Fibroblast of upper back skin (primary cell): ENCODE measurements at regions not wholly inside any gene's neighbourhood (a gene's known extent, or its start where the extent isn't known, plus 50 kb on each side); places are given as distances from the start of the nearest gene placed in this dataset.

Experiments
- DNase-seq: peaks from one replicate; pipeline ENCODE4 v3.0.0-alpha.2; 2013

GRCh38 chr16:73287859-73288405 lies 240.0 kb upstream of the ZFHX3 start:
- no peak for DNase-seq

GRCh38 chr16:73286346-73287267 lies 238.7 kb upstream of the ZFHX3 start:
- DNase-seq: no peak

DNA sequence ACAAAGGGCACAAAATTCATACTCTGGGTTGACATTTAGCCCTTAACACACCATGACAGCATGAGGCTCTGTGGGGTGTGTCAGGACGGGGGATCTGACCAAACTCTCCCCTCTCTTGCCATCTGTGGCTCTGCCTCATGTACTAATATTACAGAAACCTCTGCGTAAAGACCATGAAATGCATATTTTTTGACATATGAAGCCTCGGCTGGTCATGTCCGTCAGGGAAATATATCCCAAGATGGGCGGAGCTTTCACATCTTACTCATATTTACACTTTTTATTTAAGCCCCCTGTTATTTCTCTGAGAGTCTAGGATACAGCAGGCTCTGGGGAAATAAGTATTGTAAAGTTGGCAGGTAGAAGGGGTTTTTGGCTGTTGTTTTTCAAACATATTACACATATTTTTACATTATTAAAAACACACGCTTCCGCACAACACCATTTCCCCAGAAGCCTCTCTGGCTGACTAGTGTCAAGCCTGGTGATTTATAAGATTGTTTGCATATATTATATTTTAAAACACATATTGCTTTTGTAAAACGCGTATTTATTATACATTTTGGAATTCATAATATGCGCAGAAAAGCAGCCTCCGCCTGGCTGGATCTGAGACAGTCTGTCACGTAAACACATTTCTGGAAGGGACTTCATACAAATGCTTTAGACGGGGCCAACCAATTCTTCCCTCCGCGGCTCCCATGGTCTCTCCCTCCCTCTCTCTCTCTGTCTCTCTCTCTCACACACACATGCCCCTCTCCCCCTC lies 237.7 kb upstream of the ZFHX3 start:
- peak; percentile 56 for DNase-seq

GRCh38 chr16:73280388-73280787 lies 232.5 kb upstream of the ZFHX3 start:
- no peak for DNase-seq

GRCh38 chr16:73279451-73279850 lies 231.5 kb upstream of the ZFHX3 start:
- DNase-seq: no peak

DNA sequence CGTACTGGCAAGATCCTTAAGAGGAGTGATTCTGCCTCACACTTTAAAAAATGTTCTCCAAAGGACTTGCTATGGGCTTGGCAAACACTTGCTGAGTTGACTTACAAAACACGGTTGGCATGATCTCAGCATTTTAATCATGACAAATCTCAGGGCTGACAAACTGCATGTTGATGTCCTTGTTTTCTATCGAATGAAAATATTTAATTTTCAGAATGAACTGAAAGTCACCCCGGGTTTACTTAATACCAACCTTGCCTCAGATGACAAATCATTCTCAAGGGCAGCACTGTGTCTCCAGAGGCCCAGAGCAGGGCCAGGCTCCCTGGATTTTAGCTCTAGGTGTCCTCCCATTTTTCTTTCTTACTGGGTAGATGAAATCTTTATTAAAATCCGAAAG lies 229.1 kb upstream of the ZFHX3 start:
- no peak for DNase-seq

DNA sequence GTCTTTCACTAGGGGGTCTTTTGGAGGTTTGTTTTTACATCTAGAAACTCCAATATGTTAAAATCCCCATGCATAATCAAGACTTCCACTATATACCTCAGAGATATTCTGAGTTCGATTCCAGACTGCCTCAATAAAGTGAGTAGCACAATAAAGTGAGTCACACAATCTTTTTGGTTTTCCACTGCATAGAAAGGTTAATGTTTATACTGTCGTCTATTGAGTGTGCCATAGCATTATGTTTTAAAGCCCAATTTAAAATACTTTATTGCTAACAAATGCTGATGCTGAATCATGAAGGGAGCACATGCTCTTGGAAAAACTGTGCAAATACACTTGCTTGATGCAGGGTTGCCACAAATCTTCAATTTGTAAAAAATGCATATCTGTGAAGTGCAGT lies 227.5 kb upstream of the ZFHX3 start:
- DNase-seq: no peak

GRCh38 chr16:73275024-73275423 lies 227.1 kb upstream of the ZFHX3 start:
- DNase-seq: no peak

DNA sequence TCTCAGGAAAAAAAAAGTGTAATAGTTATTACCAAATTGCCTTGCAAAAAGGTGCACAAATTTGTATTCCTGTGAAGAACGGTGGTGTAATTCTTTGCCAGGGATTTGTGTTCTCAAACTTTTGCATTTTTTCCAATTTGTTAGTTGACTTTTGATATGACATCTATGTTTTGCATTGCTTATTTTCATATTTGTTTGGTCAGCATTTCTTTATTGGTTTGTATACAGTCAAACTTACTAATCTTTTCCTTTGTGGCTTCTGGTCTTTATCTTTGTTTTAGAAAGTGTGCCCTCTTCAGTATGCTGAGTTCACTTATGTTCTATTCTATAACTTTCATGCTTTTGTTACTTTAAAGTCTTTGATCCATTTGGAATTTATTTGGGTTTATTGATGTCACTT lies 226.2 kb upstream of the ZFHX3 start:
- DNase-seq: no peak

- no peak for DNase-seq
These were observed 220.6 kb upstream of the ZFHX3 start for GRCh38 chr16:73268366-73268993.

GRCh38 chr16:73265935-73266334 lies 218.0 kb upstream of the ZFHX3 start:
- DNase-seq: no peak

DNA sequence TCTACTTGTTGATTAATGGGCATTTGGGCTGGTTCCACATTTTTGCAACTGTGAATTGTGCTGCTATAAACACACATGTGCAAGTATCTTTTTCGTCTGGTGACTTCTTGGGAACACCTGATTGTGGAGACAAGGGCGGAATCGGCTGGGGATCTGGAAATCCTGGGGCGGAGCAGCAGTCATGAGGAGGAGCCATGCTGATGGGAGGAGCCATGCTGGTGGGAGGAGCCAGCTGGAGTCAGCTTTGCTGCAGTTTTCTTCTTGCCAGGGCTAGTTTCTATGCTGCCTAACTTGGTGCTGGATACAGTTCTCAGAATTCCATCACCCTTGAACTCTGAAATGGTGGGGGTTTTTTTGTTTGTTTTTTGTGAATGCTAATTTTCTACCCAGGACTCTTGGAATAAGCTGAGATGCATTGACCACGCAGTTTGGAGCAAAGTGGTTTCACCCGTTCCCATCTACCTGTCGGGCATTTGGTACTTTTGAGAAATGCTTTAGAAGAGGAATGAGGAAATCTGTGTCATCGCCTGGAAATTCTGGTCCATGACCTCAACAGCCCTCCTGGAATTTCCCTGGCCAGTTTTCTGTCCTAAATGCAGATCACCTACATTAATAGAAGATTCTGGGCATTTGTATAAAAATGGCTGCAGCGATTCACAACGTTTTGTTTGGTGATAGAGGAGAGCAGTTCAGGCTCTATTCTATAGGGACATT lies 217.4 kb upstream of the ZFHX3 start:
- DNase-seq: no peak

GRCh38 chr16:73262931-73263330 lies 215.0 kb upstream of the ZFHX3 start:
- DNase-seq: no peak

- DNase-seq: no peak
These were observed 207.1 kb upstream of the ZFHX3 start for GRCh38 chr16:73255031-73255430.

GRCh38 chr16:73253922-73254480 lies 206.1 kb upstream of the ZFHX3 start:
- no peak for DNase-seq

GRCh38 chr16:73252446-73252845 lies 204.5 kb upstream of the ZFHX3 start:
- no peak for DNase-seq

GRCh38 chr16:73251608-73252007 lies 203.7 kb upstream of the ZFHX3 start:
- DNase-seq: no peak

DNA sequence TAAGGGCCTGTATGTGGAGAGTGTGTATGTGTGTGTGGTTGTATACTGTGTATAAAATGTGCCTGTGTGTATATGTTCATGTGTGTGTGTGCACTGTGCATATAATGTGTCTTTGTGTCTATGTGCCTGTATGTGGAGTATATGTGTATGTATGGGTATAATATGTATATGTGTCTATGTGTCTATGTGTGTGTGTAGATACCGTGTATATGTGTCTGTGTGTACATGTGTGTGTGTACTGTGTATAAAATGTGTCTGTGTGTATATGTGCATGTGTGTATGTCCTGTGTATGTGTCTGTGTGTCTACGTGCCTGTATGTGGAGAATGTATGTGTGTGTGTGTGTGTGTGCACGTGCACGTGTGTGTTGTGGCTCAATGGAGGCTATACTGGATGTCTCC lies 200.4 kb upstream of the ZFHX3 start:
- no peak for DNase-seq

GRCh38 chr16:73240920-73241319 lies 193.0 kb upstream of the ZFHX3 start:
- DNase-seq: peak; percentile 38

GRCh38 chr16:73237601-73238000 lies 189.7 kb upstream of the ZFHX3 start:
- DNase-seq: no peak

DNA sequence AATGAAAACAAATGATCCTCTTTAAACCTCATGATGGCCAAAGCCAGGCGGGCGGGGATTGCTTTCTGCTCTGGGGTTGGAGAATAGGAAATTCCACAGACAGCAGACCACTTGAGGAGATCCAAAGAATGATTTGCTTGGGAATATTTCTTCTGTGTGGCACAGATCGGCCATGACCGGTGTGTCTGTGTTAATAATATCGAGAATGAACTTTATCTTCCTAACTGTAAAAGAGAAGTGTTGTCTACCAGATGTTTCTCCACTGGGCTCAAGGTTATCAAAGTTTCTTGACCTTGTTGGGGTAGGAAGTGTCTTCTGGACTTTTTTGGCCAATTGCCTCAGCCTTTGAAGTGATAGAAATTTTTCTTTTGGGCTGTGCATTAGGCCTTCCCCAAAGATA lies 186.6 kb upstream of the ZFHX3 start:
- no peak for DNase-seq

DNA sequence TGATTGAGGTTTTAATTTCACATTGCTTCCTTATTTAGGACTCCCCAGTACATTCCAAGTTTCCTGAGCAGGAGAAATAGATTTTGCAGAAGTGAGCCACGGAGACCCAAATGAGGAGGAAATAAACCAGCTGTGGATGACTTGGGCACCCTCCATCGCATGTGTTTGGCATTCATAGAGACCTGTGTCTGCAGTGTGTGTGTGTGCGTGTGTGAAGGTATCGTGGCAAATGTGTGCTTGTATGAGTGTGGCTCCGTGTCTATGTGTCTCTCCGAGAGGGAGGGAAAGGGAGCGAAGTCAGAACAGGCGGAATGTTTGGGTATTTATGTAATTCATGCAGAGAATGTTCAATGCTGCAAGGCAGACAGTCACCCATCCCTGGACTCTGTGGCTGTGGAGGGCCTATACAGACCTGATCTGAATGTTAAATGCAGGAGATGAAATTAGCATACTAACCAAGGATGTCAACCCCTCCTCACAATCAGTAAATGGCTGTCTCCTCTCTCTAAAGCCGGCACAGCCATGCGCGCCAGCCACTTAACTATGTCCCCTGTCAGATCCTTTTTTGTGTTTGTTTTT lies 186.0 kb upstream of the ZFHX3 start:
- DNase-seq: no peak
